HL-60 (cell line): ENCODE measurements at regions not wholly inside any gene's neighbourhood (a gene's known extent, or its start where the extent isn't known, plus 50 kb on each side); places are given as distances from the start of the nearest gene placed in this dataset.

Source experiments
- CTCF ChIP-seq: IDR thresholded peaks from one replicate; pipeline ENCODE4 v1.5.1; 2011; ENCODE audit warnings: low read length, control low read depth, inconsistent platforms; ENCODE audit not compliant: insufficient read depth
- GABPA ChIP-seq: IDR thresholded peaks from 2 replicates; pipeline ENCODE4 v1.6.1; 2012; ENCODE audit warnings: low read depth
- POLR2AphosphoS5 ChIP-seq: IDR thresholded peaks from 2 replicates; pipeline ENCODE4 v1.6.1; 2012; ENCODE audit warnings: low read depth

DNA sequence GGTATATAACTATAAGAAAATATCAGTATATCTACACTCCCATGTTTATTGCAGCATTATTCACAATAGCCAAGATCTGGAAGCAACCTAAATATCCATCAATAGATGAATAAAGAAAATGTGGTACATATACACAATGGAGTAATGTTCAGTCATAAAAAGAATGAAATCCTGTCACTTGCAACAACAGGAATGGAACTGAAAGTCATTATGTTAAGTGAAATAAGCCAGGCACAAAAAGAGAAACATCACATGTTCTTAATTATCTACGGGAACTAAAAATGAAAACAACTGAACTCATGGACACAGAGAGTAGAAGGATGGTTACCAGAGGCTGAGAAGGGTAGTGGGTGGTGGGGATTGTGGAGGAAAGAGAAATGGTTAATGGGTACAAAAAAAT lies 665.2 kb downstream of the TBC1D4 start:
- no peak for TF ChIP-seq POLR2AphosphoS5
- no peak for TF ChIP-seq GABPA
- no peak for TF ChIP-seq CTCF
